Activated CD8-positive, alpha-beta memory T cell treated with anti-CD3 and anti-CD28 coated beads for 4 hours (primary cell): ENCODE measurements at regions not wholly inside any gene's neighbourhood (a gene's known extent, or its start where the extent isn't known, plus 50 kb on each side); places are given as distances from the start of the nearest gene placed in this dataset.
"Not testable (repeated sequence)": the region's sequence is repeated elsewhere in the genome, so short reads cannot be mapped to it uniquely, and the experiment has no call there.

ENCODE experiments used
- DNase-seq, 2 donors: peaks; one replicate each; pipeline ENCODE4 v3.0.0-alpha.2; 2020; ENCODE audit warnings: low read depth in 2 of 2

DNA sequence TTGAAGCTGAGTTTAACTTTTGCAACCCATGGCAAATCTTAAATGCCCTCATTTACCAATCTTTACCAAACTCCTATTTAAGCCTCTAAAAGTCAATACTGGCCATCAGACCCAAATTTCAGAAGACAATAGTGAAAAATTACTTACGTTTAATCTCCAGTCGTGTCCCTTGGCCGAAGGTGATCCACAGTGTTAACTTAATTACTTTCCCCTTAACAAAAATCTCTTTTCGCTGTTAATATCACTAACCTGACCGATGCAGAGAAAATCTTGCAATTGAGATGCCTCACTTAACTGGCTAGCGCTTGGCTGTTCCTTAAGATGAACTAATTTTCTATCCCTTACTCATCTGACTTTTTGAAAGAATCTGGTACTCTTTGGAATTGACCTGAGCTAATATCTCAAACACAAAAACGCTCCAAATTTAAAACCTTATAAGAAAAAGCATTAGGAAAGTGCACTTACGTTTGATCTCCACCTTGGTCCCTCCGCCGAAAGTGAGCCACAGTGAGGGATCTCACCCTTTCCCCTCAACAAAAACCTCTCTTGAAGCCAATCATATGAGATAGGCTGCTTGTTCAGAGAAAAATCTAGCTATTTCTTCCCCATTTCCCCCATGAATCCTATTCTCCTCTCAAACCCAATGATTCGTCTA is 169.1 kb downstream of the RPIA start:
- no peak for DNase-seq

DNA sequence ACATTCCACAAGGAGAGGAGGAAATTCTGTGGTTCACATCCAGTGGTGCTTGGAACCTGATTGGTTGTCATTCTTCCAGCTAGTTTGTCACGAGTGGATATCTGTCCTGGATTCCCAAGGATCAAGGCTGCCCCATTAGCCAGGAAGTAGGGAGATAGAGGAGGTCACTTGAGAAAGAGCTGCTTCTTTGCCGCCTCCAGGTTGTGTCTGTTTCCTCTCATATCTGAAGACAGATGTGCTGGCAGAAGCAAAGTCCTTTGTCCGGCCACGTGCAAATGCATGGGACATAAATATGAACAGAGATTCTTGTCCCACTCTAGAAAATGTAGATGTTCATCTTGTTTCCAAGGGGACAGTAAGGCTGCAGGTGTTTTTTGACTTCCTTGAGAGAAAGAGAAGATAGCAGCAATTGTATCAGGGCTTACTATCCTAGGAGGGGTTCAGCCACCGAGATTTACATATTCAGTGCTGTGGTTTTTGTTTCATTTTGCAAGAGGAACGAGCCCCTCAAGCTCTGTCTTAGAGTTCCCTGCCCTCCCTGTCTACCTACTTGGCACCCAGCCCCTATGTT is 174.4 kb downstream of the RPIA start:
- DNase-seq: no peak

DNA sequence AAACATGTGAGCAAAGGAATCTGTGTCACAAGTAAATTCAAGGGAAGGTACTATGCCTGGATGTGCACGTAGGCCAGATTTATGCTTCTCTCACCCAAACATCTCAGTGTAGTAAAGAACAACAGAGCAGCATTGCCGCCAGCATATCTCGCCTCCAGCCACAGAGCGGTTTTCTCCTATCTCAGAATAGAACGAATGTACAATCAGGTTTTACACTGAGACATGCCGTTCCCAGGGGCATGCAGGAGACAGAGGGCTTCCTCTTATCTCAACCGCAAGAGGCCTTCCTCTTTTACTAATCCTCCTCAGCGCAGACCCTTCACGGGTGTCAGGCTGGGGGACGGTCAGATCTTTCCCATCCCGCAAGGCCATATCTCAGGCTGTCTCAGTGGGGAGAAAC is 175.3 kb downstream of the RPIA start:
- no peak for DNase-seq

DNA sequence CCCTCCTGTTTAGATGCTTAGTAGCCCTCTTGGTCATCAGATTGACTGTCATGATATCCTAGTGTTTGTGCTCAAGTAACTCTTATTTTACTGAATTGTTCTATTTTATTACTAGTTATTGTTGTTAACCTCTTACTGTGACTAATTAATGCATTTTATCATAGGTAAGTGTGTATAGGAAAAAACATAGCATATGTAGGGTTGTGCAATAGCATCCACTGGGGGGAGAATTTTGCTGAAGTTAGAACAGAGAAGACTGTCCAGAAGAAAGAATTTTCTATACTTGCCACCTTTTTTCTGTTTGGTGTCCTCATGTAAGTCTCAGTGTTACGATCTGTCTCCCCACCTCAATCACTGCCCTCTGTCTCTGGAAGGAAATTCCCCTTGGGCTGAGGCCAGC is 177.4 kb downstream of the RPIA start:
- no peak for DNase-seq

DNA sequence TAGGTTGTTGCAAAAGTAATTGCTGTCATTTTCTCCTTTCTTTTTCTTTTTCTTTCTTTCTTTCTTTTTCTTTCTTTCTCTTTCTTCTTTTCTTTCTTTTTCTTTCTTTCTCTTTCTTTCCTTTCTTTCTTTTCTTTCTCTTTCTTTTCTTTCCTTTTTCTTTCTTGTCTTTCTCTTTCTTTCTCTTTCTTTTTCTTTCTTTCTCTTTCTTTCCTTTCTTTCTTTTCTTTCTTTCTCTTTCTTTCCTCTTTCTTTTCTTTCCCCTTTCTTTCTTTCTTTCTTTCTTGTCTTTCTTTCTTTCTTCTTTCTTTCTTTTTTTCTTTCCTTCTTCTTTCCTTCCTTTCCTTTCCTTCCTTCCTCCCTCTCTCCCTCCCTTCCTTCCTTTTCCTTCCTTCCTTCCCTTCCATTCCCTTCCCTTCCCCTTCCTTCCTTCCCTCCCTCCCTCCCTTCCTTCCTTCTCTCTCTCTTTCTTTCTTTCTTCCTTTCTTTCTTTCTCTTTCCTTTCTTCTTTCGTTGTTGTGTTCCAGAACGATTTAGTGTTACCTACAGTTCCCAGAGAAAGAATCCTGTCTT is 178.9 kb downstream of the RPIA start:
- DNase-seq: no peak

DNA sequence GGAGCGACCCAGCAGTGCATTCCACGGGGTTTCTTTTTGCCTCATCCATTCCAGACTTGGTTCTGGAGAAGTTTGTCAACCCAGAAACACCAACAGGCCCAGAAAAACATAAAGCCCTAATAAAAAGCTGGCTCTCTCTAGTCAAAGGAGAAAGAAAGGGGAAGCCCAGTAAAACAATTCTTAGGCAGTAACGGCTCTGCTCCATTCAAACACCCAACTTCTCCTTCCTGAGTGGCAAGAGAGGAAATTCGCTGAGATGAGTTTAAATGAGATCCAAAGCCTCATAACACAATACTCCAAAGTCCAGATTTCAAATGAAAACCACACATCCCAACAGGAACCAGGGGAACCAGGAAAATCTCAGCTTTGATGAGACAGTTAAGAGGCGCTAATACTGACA is 179.9 kb downstream of the RPIA start:
- no peak for DNase-seq

DNA sequence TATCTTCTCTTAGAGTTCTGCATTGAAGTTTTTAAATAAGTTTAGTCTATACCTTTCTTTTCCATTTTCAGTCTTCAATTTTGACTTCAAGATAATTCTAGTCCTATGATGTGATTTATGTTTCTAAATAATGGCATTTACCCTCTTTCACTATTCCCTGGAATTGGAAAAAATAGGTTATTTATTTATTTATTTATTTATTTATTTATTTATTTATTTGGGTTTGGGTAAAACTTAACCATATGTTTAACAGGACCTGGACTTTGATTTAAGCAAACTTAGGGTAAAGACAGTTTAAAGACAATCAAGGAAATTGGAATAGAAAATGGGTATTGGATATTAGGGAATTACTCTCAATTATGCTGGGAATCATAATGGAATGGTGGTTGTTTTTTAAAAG is 182.1 kb downstream of the RPIA start:
- DNase-seq: no peak

DNA sequence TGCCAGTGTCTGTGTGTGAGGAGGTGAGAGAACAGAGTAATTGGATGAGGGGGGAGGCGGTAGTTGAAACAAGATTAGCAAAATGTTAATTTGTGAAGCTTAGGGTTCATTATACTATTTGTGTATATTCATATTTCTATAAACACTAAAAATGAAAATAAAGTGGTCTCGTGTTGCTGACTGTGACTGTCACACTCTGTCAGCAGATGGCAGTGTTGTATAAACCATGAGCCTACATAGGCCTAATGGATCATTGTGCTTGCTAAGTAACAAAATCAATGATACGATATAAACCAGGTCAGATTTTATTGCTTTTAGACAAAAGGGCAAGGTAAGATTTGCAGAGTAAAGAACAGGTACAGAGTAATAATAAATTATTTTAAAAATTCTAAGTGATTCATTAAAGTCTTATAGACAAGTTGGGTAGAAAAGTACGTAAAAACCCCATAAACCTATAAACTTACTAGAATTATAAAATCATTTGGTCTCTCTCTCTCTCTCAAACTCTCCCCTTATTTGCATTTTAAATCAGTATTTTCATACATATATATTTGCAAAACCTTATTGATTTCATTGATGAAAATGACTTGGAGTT is 182.7 kb downstream of the RPIA start:
- DNase-seq: no peak

DNA sequence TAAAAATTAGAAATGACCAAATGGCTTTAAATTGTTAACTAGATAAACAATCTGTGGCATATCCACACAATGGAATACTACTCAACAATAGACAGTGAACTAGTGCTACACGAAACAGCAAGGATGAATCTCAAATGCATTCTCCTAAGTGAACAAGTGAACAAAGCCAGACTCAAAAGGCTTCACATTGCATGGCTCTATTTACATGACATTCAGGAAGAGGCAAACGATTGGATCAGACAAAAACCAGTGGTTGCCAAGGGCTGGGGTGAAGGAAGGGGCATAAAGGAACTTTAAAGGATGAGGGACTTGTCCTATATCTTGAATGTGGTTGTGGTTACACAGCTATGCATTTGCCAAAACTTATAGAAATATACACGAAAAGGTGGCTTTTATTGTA is 184.3 kb downstream of the RPIA start:
- no peak for DNase-seq

DNA sequence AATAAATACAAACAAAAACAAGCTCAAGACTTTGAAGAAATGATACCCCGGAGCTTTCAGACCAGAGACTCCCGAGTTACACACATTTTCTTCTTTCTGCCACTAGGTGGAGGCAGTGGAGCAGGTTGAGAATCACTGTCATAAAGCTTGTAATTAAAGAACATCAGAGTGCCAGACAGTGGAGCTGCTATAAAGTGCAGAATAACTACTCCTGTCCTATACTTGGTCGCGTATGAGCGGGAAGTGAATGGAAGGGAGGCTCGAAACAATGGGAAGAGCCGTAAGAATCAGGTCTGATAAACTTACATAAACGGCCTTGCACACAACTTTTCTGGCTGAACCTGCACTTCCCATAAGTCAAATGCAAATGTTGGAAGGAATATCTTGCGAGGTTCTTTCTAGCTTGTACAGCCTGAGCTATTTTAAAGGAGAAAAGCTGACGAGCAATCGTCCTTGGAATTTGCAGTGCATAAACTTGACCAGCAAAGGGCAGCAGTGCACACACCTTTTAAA is 189.0 kb downstream of the RPIA start:
- DNase-seq: no peak

DNA sequence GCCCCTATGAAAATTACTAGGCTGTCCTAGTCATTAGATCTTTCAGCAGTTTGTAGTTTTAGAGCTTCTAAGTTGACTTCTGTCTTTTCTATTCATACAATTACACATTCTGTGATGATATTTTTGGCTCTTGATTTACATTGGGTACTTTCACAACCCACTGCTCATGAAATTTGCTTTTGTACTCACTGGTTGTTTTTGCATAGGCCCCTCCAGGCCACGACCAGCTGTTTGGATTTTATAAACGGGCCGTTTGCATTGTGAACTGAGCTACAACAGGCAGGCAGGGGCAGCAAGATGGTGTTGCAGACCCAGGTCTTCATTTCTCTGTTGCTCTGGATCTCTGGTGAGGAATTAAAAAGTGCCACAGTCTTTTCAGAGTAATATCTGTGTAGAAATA is 193.8 kb downstream of the RPIA start:
- DNase-seq: no peak

DNA sequence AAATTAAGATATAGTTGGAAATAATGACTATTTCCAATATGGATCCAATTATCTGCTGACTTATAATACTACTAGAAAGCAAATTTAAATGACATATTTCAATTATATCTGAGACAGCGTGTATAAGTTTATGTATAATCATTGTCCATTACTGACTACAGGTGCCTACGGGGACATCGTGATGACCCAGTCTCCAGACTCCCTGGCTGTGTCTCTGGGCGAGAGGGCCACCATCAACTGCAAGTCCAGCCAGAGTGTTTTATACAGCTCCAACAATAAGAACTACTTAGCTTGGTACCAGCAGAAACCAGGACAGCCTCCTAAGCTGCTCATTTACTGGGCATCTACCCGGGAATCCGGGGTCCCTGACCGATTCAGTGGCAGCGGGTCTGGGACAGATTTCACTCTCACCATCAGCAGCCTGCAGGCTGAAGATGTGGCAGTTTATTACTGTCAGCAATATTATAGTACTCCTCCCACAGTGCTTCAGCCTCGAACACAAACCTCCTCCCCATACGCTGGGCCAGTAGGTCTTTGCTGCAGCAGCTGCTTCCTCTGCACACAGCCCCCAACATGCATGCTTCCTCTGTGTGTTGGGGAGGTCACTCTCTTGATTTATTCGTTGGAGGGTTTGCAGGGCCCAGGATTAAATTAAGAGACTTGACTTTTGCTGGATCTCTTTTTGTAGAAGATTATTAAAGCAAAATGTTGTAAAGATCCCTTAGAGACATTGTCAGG is 194.4 kb downstream of the RPIA start:
- DNase-seq: no peak

DNA sequence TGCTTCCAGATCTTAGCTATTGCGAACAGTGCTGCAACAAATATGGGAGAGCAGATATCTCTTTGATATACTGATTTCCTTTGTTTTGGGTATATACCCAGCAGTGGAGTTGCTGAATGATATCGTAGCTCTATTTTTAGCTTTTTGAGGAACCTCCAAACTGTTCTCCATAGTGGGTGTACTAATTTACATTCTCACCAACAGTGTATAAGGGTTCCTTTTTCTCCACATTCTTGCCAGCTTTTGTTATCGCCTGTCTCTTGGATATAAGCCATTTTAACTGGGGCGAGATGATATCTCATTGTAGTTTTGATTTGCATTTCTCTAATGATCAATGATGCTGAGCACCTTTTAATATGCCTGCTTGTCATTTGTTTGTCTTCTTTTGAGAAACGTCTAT is 196.0 kb downstream of the RPIA start:
- DNase-seq: not testable (repeated sequence)

DNA sequence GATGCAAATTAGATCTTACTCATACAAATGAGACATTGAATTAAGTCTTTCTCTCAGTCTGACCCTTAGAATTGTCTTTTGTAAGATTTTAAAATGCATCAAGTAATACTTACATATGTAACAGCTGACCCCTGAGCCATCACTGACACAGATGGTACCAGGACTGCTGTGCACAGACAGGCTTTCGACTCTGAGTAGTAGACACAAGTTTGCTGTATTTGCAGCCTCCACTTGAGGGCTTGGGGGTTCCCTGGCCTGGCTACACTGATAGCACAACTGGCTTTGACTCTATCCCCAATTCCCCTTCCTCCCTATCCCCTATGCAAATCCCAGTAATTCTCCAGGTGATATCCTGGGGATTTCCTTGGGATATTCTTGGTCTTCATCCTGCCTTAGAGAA is 200.7 kb downstream of the RPIA start:
- DNase-seq: no peak

DNA sequence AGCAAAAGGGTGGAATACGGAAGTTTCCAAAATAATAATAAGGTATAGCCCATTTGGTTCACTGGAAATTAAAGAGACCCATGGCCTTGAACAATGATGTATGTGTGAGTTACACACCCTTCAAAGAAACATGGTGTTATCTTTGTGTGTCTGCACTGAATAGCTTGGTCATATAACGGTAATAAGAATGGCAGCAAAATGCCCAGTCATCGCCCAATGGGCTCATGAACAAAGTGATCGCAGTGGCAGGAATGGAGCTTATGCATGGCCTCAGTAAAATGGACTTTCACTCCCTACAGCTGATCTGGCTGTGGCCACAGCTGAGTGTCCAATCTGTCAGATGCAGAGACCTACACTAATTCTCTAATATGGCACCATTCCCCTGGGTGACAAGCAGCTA is 201.3 kb downstream of the RPIA start:
- no peak for DNase-seq

DNA sequence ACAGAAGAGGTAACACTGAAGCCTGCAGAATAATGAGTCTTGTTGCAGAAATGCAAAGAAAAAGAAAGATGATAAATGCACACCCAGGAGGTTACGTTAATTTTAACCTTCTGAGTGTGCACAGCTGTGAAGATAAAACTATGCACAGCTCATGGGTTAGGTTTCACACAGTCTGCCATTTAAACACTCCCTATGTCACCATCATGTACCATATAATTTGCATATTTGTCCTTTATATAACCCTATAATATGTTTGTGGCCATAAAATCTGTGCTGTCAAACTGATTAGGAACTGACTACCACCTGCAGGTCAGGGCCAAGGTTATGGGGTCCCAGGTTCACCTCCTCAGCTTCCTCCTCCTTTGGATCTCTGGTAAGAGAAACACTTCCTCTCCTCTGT is 205.5 kb downstream of the RPIA start:
- no peak for DNase-seq

DNA sequence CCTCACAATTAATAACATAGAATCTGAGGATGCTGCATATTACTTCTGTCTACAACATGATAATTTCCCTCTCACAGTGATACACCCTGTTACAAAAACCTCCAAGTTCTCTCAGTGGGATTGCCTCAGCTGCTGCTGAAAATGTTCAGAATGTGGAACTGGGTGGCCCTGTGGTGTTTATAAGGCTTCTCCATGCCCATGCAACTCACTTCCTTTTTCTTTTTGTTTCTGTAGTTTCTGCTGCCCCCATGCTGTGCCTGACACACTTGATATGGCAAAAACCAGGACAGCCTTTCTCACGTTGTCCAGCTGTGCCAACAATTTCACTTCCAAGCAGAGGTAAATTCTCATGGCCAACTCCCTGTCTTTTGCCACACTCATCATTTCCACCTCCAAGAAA is 206.2 kb downstream of the RPIA start:
- no peak for DNase-seq

DNA sequence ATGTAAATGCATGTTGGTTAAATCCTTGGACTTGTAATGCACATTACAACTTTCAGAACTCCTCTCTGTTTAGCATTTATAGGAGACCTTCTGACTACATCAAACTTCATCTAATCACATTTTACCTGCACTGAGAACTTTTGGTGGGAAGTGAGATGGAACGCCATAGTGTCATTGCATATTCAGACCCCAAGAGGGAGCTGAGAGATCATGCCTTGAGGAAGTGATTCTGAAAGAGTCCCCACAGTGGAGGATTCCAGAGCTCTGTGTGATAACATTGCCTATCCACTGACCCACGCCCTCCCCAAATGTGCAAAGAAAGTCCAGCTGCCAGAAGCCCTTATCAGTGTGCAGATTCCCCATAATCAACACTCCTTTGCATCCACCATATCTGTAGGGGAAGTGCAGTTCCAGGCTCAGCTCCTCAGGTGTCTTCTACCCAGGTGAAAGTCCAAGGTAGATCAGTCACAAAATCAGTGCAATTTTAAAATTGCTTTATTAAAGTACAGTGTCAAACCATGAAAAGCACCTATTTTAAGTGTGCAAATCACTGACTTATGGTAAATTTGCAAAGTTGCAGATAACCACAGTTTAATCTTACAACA is 212.4 kb downstream of the RPIA start:
- no peak for DNase-seq

DNA sequence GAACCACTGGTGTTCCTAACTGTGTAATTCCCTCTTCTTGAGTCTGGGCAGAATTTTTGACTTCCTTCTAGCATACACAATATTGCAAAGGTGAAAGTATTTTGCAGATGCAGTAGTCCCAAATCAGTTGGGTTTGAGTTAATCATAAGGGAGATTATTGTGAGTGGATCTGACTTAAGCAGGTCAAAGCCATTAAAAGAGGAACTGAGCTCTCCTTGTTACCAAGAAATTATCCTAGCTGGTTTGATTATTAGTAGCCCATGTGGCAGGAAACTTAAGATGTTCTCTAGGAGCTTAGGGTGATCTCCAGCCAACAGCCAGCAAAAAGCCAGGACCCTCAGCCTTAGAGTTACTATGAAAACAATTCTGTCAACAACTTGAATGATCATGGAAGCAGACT is 221.8 kb downstream of the RPIA start:
- no peak for DNase-seq

DNA sequence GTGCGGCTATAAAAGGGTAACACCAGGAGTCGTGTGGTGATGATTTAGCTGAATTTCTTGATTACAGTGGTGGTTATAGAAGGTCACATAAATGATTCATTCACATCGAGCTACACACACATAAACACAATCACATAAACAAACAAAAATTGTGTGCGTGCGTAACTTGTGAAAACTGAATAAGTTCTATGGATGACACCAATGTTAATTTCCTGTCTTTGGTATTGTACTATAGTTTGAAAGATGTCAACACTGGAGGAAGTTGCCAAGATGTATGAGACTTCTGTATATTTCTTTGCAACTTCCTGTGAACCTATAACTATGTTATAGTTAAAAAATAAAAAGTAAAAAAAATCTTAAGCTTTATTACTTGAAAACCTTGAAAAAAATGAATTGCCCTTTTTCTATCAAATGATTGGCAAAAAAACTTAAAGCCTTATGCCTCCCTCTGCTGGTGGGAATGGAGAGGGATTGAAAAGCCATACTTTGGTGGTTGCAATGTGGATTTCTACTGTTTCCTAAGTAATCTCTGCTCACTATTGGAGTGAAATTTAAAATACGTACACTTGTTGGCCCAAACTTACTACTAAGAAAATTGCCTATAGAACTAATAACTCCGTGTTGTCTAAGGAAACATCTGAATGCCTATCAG is 227.7 kb downstream of the RPIA start:
- no peak for DNase-seq

DNA sequence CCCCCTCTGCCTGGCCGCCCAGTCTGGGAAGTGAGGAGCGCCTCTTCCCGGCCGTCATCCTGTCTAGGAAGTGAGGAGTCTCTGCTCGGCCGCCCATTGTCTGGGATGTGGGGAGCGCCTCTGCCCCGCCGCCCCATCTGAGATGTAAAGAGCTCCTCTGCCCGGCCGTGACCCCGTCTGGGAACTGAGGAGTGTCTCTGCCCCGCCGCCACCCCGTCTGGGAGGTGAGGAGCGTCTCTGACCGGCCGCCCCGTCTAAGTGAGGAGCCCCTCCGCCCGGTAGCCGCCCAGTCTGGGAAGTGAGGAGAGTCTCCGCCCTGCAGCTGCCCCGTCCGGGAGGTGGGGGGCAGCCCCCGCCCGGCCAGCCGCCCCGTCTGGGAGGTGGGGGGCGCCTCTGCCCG is 228.9 kb downstream of the RPIA start:
- not testable (repeated sequence) for DNase-seq

DNA sequence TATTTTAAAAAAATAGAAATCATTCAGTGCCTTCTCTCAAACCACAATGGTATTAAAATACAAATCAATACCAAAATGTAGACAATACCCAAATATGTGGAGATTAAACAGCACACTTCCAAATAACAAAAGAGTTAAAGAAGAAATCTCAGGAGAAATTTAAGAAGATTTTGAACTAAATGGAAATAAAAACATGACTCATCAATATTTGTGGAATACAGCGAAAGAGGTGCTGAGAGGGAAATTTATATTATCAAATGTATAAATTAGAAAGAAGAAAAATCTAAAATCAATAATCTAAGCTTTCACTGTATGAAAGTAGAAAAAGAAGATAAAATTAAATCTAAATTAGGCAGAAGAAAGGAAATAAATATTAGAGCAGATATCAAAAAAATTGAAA is 233.1 kb downstream of the RPIA start:
- no peak for DNase-seq
